GM23338 (cell line): ENCODE measurements at regions not wholly inside any gene's neighbourhood (a gene's known extent, or its start where the extent isn't known, plus 50 kb on each side); places are given as distances from the start of the nearest gene placed in this dataset.

ENCODE experiments used
- ATAC-seq: fragments of 200-7000 bp; cut with Tn5 transposase; 3 replicates; pipeline ENCODE4 v1.9.1; 2020
- DNase-seq: peaks from one replicate; pipeline ENCODE4 v3.0.0-alpha.2; 2015; ENCODE audit warnings: low spot score
- H2AFZ ChIP-seq: fragments of 200-600 bp; sonication (generic); 2 replicates; pipeline ENCODE4 v1.8.0; 2016; ENCODE audit warnings: antibody characterized with exemption, mild to moderate bottlenecking, moderate library complexity
- H3F3A ChIP-seq: fragments of 200-600 bp; sonication (generic); replicated peaks from 2 replicates; pipeline ENCODE4 v1.8.0; 2017; ENCODE audit warnings: antibody characterized with exemption, mixed run types, low read depth
- H3K27ac ChIP-seq: fragments of 200-600 bp; sonication (generic); 2 replicates; pipeline ENCODE4 v1.6.1; 2016; ENCODE audit warnings: low read depth
- H3K27me3 ChIP-seq: fragments of 200-600 bp; sonication (generic); 2 replicates; pipeline ENCODE4 v1.8.0; 2016; ENCODE audit warnings: mild to moderate bottlenecking, mixed run types, moderate library complexity; ENCODE audit not compliant: insufficient read depth
- H3K36me3 ChIP-seq: fragments of 200-600 bp; sonication (generic); 2 replicates; pipeline ENCODE4 v1.8.0; 2016; ENCODE audit warnings: mild to moderate bottlenecking; ENCODE audit not compliant: insufficient read depth
- H3K4me1 ChIP-seq: fragments of 200-600 bp; sonication (generic); 2 replicates; pipeline ENCODE4 v1.8.0; 2016; ENCODE audit warnings: mild to moderate bottlenecking, moderate library complexity; ENCODE audit not compliant: insufficient read depth
- H3K4me2 ChIP-seq: fragments of 200-600 bp; sonication (generic); 2 replicates; pipeline ENCODE4 v1.7.1; 2017; ENCODE audit warnings: mixed run types
- H3K4me3 ChIP-seq: fragments of 200-600 bp; sonication (generic); 2 replicates; pipeline ENCODE4 v1.6.1; 2016; ENCODE audit warnings: mixed run types
- H3K79me2 ChIP-seq: fragments of 200-600 bp; sonication (generic); replicated peaks from 2 replicates; pipeline ENCODE4 v1.8.0; 2017; ENCODE audit warnings: mild to moderate bottlenecking; ENCODE audit not compliant: insufficient read depth
- H3K9me2 ChIP-seq: fragments of 200-600 bp; sonication (generic); 2 replicates; pipeline ENCODE4 v1.8.0; 2017; ENCODE audit not compliant: insufficient read depth
- H4K20me1 ChIP-seq: fragments of 200-600 bp; sonication (generic); replicated peaks from 2 replicates; pipeline ENCODE4 v1.8.0; 2017; ENCODE audit warnings: mild to moderate bottlenecking; ENCODE audit not compliant: insufficient read depth
- H3K27ac Mint-ChIP-seq: 2 replicates; pipeline ENCODE4 v1.8.0; 2020; ENCODE audit warnings: inconsistent platforms, mild to moderate bottlenecking, moderate library complexity, mixed read lengths
- H3K27me3 Mint-ChIP-seq: 3 replicates; pipeline ENCODE4 v1.8.0; 2022; ENCODE audit warnings: low read depth, mild to moderate bottlenecking, moderate library complexity, mixed read lengths, inconsistent platforms; ENCODE audit not compliant: insufficient read depth, poor library complexity
- H3K36me3 Mint-ChIP-seq: 3 replicates; pipeline ENCODE4 v1.8.0; 2021; ENCODE audit warnings: low read depth, mild to moderate bottlenecking, inconsistent platforms, moderate library complexity, mixed read lengths
- H3K4me1 Mint-ChIP-seq: 3 replicates; pipeline ENCODE4 v1.8.0; 2020; ENCODE audit warnings: mild to moderate bottlenecking, inconsistent platforms, mixed read lengths
- H3K4me3 Mint-ChIP-seq: 3 replicates; pipeline ENCODE4 v1.8.0; 2021; ENCODE audit warnings: moderate library complexity, mild to moderate bottlenecking, inconsistent platforms, mixed read lengths
- H3K9me3 Mint-ChIP-seq: 3 replicates; pipeline ENCODE4 v1.8.0; 2020; ENCODE audit warnings: moderate library complexity, mild to moderate bottlenecking, inconsistent platforms, mixed read lengths
- CREB1 ChIP-seq: fragments of 250-450 bp; sonication (Bioruptor Pico); IDR thresholded peaks from 2 replicates; pipeline ENCODE4 v1.5.0; 2020; ENCODE audit warnings: low read depth, mild to moderate bottlenecking, moderate library complexity
- EZH2 ChIP-seq: fragments of 200-600 bp; sonication (generic); IDR thresholded peaks from one replicate; pipeline ENCODE4 v1.8.0; 2017; ENCODE audit warnings: antibody characterized with exemption, mild to moderate bottlenecking, low read depth; ENCODE audit not compliant: unreplicated experiment
- EZH2phosphoT487 ChIP-seq: fragments of 200-600 bp; sonication (generic); IDR thresholded peaks from one replicate; pipeline ENCODE4 v1.8.1; 2018; ENCODE audit warnings: antibody characterized with exemption; ENCODE audit not compliant: unreplicated experiment
- JUNB ChIP-seq: IDR thresholded peaks from one replicate; pipeline ENCODE4 v1.6.1; 2016; ENCODE audit warnings: antibody characterized with exemption; ENCODE audit not compliant: unreplicated experiment
- NANOG ChIP-seq: IDR thresholded peaks from 2 replicates; pipeline ENCODE4 v1.6.1; 2016; ENCODE audit warnings: antibody characterized with exemption, borderline replicate concordance
- POLR2AphosphoS5 ChIP-seq: IDR thresholded peaks from 2 replicates; pipeline ENCODE4 v1.6.1; 2016; ENCODE audit warnings: antibody characterized with exemption, low read depth
- STAT1 ChIP-seq: IDR thresholded peaks from one replicate; pipeline ENCODE4 v1.6.1; 2016; ENCODE audit warnings: antibody characterized with exemption; ENCODE audit not compliant: unreplicated experiment
- ZNF114 ChIP-seq: fragments of 250-450 bp; sonication (Bioruptor Pico); IDR thresholded peaks from 2 replicates; pipeline ENCODE4 v1.5.0; 2020; ENCODE audit warnings: mild to moderate bottlenecking, moderate library complexity
- ZNF331 ChIP-seq: fragments of 250-450 bp; sonication (Bioruptor Pico); IDR thresholded peaks from 2 replicates; pipeline ENCODE4 v1.5.0; 2020; ENCODE audit warnings: low read depth, mild to moderate bottlenecking, moderate library complexity
- TF ChIP-seq, protein P1 (sequence below), 2 experiments: fragments of 200-600 bp in 1 of 2; sonication (generic) in 1 of 2; conservative IDR thresholded peaks; 2 replicates each; pipeline versions ENCODE4 v1.5.1 to v1.6.1; 2016 to 2017; ENCODE audit warnings: antibody characterized with exemption in 2 of 2, low read depth in 2 of 2, mild to moderate bottlenecking in 2 of 2, moderate library complexity in 1 of 2
- TF ChIP-seq, protein P2 (sequence below): IDR thresholded peaks from one replicate; pipeline ENCODE4 v1.6.1; 2018; ENCODE audit warnings: antibody characterized with exemption; ENCODE audit not compliant: unreplicated experiment
- TF ChIP-seq, protein P3 (sequence below): IDR thresholded peaks from 2 replicates; pipeline ENCODE4 v1.6.1; 2016; ENCODE audit warnings: antibody characterized with exemption
- TF ChIP-seq, protein P4 (sequence below): fragments of 250-450 bp; sonication (Bioruptor Pico); IDR thresholded peaks from 2 replicates; pipeline ENCODE4 v1.5.0; 2020; ENCODE audit warnings: mild to moderate bottlenecking, moderate library complexity

DNA sequence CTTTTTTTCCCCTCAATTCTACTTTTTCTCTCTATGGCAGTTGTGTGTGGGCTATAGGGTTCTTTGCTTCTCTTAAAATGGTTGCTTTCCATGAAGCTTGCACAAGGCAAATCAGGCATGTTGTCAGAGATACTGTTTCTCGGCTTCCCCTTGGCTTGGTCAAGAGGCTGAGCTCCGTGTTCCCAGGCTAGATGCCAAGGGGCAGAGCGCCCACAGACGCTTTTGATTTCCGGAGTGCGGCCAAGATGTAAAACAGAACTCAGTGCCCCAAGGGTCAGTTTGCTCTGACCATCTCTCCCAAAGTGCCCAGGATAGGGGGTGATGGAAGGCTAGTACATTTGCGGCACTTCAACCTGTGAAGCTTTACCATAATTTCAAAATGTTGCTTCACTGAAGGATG, 64.2 kb upstream of the DIPK2B start:
- H3K27me3 ChIP-seq: no peaks in the 10 kb centered on the region
- TF ChIP-seq ZNF331 (CRISPR knock-in tag): no peak
- no peak for TF ChIP-seq NANOG
- no peak for TF ChIP-seq JUNB
- TF ChIP-seq, protein P1, sequence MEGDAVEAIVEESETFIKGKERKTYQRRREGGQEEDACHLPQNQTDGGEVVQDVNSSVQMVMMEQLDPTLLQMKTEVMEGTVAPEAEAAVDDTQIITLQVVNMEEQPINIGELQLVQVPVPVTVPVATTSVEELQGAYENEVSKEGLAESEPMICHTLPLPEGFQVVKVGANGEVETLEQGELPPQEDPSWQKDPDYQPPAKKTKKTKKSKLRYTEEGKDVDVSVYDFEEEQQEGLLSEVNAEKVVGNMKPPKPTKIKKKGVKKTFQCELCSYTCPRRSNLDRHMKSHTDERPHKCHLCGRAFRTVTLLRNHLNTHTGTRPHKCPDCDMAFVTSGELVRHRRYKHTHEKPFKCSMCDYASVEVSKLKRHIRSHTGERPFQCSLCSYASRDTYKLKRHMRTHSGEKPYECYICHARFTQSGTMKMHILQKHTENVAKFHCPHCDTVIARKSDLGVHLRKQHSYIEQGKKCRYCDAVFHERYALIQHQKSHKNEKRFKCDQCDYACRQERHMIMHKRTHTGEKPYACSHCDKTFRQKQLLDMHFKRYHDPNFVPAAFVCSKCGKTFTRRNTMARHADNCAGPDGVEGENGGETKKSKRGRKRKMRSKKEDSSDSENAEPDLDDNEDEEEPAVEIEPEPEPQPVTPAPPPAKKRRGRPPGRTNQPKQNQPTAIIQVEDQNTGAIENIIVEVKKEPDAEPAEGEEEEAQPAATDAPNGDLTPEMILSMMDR (conservative IDR thresholded peaks at IDR 0.05; ENCODE audit: low read depth in 2 of 2): no peak
- TF ChIP-seq, protein P2, sequence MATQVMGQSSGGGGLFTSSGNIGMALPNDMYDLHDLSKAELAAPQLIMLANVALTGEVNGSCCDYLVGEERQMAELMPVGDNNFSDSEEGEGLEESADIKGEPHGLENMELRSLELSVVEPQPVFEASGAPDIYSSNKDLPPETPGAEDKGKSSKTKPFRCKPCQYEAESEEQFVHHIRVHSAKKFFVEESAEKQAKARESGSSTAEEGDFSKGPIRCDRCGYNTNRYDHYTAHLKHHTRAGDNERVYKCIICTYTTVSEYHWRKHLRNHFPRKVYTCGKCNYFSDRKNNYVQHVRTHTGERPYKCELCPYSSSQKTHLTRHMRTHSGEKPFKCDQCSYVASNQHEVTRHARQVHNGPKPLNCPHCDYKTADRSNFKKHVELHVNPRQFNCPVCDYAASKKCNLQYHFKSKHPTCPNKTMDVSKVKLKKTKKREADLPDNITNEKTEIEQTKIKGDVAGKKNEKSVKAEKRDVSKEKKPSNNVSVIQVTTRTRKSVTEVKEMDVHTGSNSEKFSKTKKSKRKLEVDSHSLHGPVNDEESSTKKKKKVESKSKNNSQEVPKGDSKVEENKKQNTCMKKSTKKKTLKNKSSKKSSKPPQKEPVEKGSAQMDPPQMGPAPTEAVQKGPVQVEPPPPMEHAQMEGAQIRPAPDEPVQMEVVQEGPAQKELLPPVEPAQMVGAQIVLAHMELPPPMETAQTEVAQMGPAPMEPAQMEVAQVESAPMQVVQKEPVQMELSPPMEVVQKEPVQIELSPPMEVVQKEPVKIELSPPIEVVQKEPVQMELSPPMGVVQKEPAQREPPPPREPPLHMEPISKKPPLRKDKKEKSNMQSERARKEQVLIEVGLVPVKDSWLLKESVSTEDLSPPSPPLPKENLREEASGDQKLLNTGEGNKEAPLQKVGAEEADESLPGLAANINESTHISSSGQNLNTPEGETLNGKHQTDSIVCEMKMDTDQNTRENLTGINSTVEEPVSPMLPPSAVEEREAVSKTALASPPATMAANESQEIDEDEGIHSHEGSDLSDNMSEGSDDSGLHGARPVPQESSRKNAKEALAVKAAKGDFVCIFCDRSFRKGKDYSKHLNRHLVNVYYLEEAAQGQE: no peak
- no peak for TF ChIP-seq STAT1
- no peak for TF ChIP-seq POLR2AphosphoS5
- TF ChIP-seq, protein P3, sequence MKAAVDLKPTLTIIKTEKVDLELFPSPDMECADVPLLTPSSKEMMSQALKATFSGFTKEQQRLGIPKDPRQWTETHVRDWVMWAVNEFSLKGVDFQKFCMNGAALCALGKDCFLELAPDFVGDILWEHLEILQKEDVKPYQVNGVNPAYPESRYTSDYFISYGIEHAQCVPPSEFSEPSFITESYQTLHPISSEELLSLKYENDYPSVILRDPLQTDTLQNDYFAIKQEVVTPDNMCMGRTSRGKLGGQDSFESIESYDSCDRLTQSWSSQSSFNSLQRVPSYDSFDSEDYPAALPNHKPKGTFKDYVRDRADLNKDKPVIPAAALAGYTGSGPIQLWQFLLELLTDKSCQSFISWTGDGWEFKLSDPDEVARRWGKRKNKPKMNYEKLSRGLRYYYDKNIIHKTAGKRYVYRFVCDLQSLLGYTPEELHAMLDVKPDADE: no peak
- no peak for TF ChIP-seq ZNF114
- TF ChIP-seq CREB1 (CRISPR knock-in tag): no peak
- no peak for TF ChIP-seq EZH2phosphoT487
- TF ChIP-seq, protein P4, sequence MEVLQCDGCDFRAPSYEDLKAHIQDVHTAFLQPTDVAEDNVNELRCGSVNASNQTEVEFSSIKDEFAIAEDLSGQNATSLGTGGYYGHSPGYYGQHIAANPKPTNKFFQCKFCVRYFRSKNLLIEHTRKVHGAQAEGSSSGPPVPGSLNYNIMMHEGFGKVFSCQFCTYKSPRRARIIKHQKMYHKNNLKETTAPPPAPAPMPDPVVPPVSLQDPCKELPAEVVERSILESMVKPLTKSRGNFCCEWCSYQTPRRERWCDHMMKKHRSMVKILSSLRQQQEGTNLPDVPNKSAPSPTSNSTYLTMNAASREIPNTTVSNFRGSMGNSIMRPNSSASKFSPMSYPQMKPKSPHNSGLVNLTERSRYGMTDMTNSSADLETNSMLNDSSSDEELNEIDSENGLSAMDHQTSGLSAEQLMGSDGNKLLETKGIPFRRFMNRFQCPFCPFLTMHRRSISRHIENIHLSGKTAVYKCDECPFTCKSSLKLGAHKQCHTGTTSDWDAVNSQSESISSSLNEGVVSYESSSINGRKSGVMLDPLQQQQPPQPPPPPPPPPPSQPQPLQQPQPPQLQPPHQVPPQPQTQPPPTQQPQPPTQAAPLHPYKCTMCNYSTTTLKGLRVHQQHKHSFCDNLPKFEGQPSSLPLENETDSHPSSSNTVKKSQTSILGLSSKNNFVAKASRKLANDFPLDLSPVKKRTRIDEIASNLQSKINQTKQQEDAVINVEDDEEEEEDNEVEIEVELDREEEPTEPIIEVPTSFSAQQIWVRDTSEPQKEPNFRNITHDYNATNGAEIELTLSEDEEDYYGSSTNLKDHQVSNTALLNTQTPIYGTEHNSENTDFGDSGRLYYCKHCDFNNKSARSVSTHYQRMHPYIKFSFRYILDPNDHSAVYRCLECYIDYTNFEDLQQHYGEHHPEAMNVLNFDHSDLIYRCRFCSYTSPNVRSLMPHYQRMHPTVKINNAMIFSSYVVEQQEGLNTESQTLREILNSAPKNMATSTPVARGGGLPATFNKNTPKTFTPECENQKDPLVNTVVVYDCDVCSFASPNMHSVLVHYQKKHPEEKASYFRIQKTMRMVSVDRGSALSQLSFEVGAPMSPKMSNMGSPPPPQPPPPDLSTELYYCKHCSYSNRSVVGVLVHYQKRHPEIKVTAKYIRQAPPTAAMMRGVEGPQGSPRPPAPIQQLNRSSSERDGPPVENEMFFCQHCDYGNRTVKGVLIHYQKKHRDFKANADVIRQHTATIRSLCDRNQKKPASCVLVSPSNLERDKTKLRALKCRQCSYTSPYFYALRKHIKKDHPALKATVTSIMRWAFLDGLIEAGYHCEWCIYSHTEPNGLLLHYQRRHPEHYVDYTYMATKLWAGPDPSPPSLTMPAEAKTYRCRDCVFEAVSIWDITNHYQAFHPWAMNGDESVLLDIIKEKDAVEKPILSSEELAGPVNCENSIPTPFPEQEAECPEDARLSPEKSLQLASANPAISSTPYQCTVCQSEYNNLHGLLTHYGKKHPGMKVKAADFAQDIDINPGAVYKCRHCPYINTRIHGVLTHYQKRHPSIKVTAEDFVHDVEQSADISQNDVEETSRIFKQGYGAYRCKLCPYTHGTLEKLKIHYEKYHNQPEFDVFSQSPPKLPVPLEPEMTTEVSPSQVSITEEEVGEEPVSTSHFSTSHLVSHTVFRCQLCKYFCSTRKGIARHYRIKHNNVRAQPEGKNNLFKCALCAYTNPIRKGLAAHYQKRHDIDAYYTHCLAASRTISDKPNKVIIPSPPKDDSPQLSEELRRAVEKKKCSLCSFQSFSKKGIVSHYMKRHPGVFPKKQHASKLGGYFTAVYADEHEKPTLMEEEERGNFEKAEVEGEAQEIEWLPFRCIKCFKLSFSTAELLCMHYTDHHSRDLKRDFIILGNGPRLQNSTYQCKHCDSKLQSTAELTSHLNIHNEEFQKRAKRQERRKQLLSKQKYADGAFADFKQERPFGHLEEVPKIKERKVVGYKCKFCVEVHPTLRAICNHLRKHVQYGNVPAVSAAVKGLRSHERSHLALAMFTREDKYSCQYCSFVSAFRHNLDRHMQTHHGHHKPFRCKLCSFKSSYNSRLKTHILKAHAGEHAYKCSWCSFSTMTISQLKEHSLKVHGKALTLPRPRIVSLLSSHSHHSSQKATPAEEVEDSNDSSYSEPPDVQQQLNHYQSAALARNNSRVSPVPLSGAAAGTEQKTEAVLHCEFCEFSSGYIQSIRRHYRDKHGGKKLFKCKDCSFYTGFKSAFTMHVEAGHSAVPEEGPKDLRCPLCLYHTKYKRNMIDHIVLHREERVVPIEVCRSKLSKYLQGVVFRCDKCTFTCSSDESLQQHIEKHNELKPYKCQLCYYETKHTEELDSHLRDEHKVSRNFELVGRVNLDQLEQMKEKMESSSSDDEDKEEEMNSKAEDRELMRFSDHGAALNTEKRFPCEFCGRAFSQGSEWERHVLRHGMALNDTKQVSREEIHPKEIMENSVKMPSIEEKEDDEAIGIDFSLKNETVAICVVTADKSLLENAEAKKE: no peak
- no peak for TF ChIP-seq EZH2
- Mint-ChIP-seq H3K27ac (no peak overlapping the region), H3K27me3 (no peaks in the 10 kb centered on the region), H3K4me1 (peaks cover 6% of the 10 kb centered on the region; the same call in 2 of the 3 replicates), H3K36me3 (no peaks in the 10 kb centered on the region), H3K9me3 (no peaks in the 10 kb centered on the region; the same call in 2 of the 3 replicates), H3K4me3 (no peak overlapping the region)
- no peak overlapping the region for H3K27ac ChIP-seq
- no peak overlapping the region for H3K4me3 ChIP-seq
- H3F3A ChIP-seq: no peaks in the 10 kb centered on the region
- DNase-seq (no peak), ATAC-seq (no peak)
- no peaks in the 10 kb centered on the region for H3K4me1 ChIP-seq
- no peaks in the 10 kb centered on the region for H4K20me1 ChIP-seq
- no peaks in the 10 kb centered on the region for H3K79me2 ChIP-seq
- H3K9me2 ChIP-seq: no peaks in the 10 kb centered on the region
- H3K4me2 ChIP-seq: no peak overlapping the region
- no peak overlapping the region for H2AFZ ChIP-seq
- no peaks in the 10 kb centered on the region for H3K36me3 ChIP-seq
